Osteocyte (in vitro differentiated cells): ENCODE measurements at regions not wholly inside any gene's neighbourhood (a gene's known extent, or its start where the extent isn't known, plus 50 kb on each side); places are given as distances from the start of the nearest gene placed in this dataset.

Experiments used
- DNase-seq: peaks from one replicate; pipeline ENCODE4 v3.0.0; 2021; ENCODE audit warnings: mixed read lengths; ENCODE audit not compliant: unreplicated experiment; ENCODE audit errors: extremely low spot score
- H3K27ac Mint-ChIP-seq: one replicate; pipeline ENCODE4 v1.8.0; 2021; ENCODE audit warnings: mild to moderate bottlenecking, mixed read lengths; ENCODE audit not compliant: unreplicated experiment
- H3K27me3 Mint-ChIP-seq: one replicate; pipeline ENCODE4 v1.8.0; 2021; ENCODE audit warnings: mixed read lengths; ENCODE audit not compliant: unreplicated experiment
- H3K36me3 Mint-ChIP-seq: one replicate; pipeline ENCODE4 v1.8.0; 2021; ENCODE audit warnings: mixed read lengths; ENCODE audit not compliant: unreplicated experiment
- H3K4me1 Mint-ChIP-seq: one replicate; pipeline ENCODE4 v1.8.0; 2021; ENCODE audit warnings: mixed read lengths; ENCODE audit not compliant: unreplicated experiment
- H3K4me3 Mint-ChIP-seq: one replicate; pipeline ENCODE4 v1.8.0; 2021; ENCODE audit warnings: mild to moderate bottlenecking, moderate library complexity, mixed read lengths; ENCODE audit not compliant: unreplicated experiment
- H3K9me3 Mint-ChIP-seq: one replicate; pipeline ENCODE4 v1.8.0; 2021; ENCODE audit warnings: mixed read lengths; ENCODE audit not compliant: unreplicated experiment
- CTCF ChIP-seq: fragments of 200-600 bp; sonication (generic); IDR thresholded peaks from 2 replicates; pipeline ENCODE4 v1.5.0; 2021; ENCODE audit warnings: antibody characterized with exemption, mild to moderate bottlenecking, moderate library complexity

- no peak for DNase-seq
- H3K27me3 Mint-ChIP-seq: no peaks in the 10 kb centered on the region
- peaks cover 9% of the 10 kb centered on the region for H3K9me3 Mint-ChIP-seq
- no peaks in the 10 kb centered on the region for H3K36me3 Mint-ChIP-seq
- no peak overlapping the region for H3K4me3 Mint-ChIP-seq
- no peaks in the 10 kb centered on the region for H3K4me1 Mint-ChIP-seq
- H3K27ac Mint-ChIP-seq: no peak overlapping the region
- TF ChIP-seq CTCF: no peak
Measured at GRCh38 chr1:221430152-221430960, 311.5 kb downstream of the DUSP10 start.

GRCh38 chr1:221431068-221431651, 310.7 kb downstream of the DUSP10 start:
- no peaks in the 10 kb centered on the region for H3K27me3 Mint-ChIP-seq
- no peaks in the 10 kb centered on the region for H3K36me3 Mint-ChIP-seq
- TF ChIP-seq CTCF: no peak
- H3K9me3 Mint-ChIP-seq: peaks cover 9% of the 10 kb centered on the region
- no peaks in the 10 kb centered on the region for H3K4me1 Mint-ChIP-seq
- no peak overlapping the region for H3K27ac Mint-ChIP-seq
- H3K4me3 Mint-ChIP-seq: no peak overlapping the region
- DNase-seq: no peak

- no peak overlapping the region for H3K4me3 Mint-ChIP-seq
- TF ChIP-seq CTCF: no peak
- H3K4me1 Mint-ChIP-seq: no peaks in the 10 kb centered on the region
- H3K27ac Mint-ChIP-seq: no peak overlapping the region
- peaks cover 9% of the 10 kb centered on the region for H3K9me3 Mint-ChIP-seq
- no peak for DNase-seq
- H3K27me3 Mint-ChIP-seq: no peaks in the 10 kb centered on the region
- no peaks in the 10 kb centered on the region for H3K36me3 Mint-ChIP-seq
Measured at GRCh38 chr1:221431961-221432360, 309.9 kb downstream of the DUSP10 start.

GRCh38 chr1:221435504-221435904, 306.4 kb downstream of the DUSP10 start:
- peaks cover 16% of the 10 kb centered on the region for H3K4me1 Mint-ChIP-seq
- DNase-seq: no peak
- H3K27me3 Mint-ChIP-seq: no peaks in the 10 kb centered on the region
- H3K36me3 Mint-ChIP-seq: no peaks in the 10 kb centered on the region
- no peaks in the 10 kb centered on the region for H3K9me3 Mint-ChIP-seq
- H3K4me3 Mint-ChIP-seq: no peak overlapping the region
- H3K27ac Mint-ChIP-seq: no peak overlapping the region
- peak; percentile 82 for TF ChIP-seq CTCF

GRCh38 chr1:221437171-221437570, 304.7 kb downstream of the DUSP10 start:
- no peak overlapping the region for H3K4me3 Mint-ChIP-seq
- TF ChIP-seq CTCF: no peak
- no peaks in the 10 kb centered on the region for H3K27me3 Mint-ChIP-seq
- peaks cover 24% of the 10 kb centered on the region for H3K4me1 Mint-ChIP-seq
- DNase-seq: no peak
- no peaks in the 10 kb centered on the region for H3K9me3 Mint-ChIP-seq
- H3K36me3 Mint-ChIP-seq: no peaks in the 10 kb centered on the region
- H3K27ac Mint-ChIP-seq: no peak overlapping the region
